ENCODE measurements at regions not wholly inside any gene's neighbourhood (a gene's known extent, or its start where the extent isn't known, plus 50 kb on each side); places are given as distances from the start of the nearest gene placed in this dataset.

DNA sequence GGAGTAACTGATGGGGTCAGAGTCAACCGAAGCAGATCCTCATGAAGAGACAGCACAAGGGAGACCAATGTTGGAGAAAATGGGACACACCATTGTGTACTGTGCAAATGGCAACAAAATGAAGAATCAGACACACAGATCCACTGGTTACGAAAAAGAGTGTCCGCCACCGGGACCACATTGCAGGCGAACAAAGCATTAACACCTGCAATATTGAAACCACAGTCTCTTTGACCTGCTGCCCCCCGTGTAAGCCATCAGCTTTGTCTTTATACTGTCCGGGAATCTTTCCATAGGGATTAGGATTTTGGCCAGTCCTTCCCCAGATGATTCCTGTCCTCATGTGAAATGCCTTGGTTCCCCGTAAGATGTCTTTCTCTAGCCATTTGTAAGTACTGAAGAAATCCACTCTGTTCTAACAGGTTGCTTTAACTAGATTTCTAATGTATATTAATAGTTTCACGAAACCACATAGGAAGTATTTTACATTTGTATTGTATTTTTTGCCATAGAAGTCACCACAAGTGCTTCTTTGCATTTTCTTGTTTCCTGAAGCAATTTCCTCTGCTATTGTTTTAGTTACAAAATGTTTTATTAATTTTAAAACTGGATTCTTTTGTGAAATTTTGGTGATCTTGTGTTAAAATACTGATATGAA lies 140.8 kb upstream of the NFE2L3 start:
- intact Hi-C loops (cut with DNase I): no loop called here
- DNase-seq: no peak
- no peak overlapping the region for H3K27ac ChIP-seq
- TF ChIP-seq, protein P1, sequence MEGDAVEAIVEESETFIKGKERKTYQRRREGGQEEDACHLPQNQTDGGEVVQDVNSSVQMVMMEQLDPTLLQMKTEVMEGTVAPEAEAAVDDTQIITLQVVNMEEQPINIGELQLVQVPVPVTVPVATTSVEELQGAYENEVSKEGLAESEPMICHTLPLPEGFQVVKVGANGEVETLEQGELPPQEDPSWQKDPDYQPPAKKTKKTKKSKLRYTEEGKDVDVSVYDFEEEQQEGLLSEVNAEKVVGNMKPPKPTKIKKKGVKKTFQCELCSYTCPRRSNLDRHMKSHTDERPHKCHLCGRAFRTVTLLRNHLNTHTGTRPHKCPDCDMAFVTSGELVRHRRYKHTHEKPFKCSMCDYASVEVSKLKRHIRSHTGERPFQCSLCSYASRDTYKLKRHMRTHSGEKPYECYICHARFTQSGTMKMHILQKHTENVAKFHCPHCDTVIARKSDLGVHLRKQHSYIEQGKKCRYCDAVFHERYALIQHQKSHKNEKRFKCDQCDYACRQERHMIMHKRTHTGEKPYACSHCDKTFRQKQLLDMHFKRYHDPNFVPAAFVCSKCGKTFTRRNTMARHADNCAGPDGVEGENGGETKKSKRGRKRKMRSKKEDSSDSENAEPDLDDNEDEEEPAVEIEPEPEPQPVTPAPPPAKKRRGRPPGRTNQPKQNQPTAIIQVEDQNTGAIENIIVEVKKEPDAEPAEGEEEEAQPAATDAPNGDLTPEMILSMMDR (IDR thresholded peaks at IDR 0.05): no peak
- H3K4me3 ChIP-seq: no peak overlapping the region
- no peaks in the 10 kb centered on the region for H3K4me1 ChIP-seq
- H3K9me3 ChIP-seq: peaks cover 0 to 7% of the 10 kb centered on the region in 2 donors
- ATAC-seq: no peak
- peaks cover 0 to 15% of the 10 kb centered on the region in 2 donors for H3K27me3 ChIP-seq
- H3K36me3 ChIP-seq: no peaks in the 10 kb centered on the region

DNA sequence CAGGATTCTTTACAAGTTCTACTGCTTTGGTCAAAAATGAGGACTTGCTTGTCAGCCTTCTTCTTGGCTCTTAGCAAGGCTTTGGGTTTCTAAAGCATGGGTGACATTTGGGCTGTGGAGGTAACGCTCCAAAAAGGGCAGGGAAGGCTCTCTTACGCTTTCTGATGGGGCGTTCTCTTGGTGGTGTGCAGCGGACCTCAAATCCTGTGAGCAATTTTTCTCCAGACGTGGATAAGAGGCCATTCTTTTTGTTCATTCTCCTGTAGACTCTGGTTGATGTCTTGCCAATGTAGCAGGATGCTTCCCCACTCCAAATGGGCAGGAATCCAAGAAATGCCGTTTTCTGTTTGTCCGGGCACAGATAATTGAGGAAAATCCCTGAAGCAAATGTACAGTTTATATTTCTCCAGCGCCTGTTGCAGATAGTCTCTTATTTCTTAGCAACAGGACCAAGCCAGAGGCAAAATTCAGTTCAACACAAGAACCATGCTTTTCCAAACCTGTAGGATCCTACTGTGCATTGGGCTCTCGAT lies 138.4 kb upstream of the NFE2L3 start:
- intact Hi-C loops (cut with DNase I): no loop called here
- no peaks in the 10 kb centered on the region for H3K36me3 ChIP-seq
- ATAC-seq (no peak), DNase-seq (no peak)
- peaks cover 0 to 12% of the 10 kb centered on the region in 2 donors for H3K9me3 ChIP-seq
- TF ChIP-seq, protein P1 (IDR thresholded peaks at IDR 0.05): no peak
- H3K4me1 ChIP-seq: no peaks in the 10 kb centered on the region
- no peak overlapping the region for H3K27ac ChIP-seq
- no peak overlapping the region for H3K4me3 ChIP-seq
- H3K27me3 ChIP-seq: peaks cover 0 to 6% of the 10 kb centered on the region in 2 donors

GRCh38 chr7:26022982-26023381 lies 129.0 kb upstream of the NFE2L3 start:
- H3K9me3 ChIP-seq: no peaks in the 10 kb centered on the region
- intact Hi-C loops (cut with DNase I): no loop called here
- no peaks in the 10 kb centered on the region for H3K27me3 ChIP-seq
- no peaks in the 10 kb centered on the region for H3K36me3 ChIP-seq
- DNase-seq (no peak), ATAC-seq (no peak)
- TF ChIP-seq, protein P1 (IDR thresholded peaks at IDR 0.05): no peak
- no peak overlapping the region for H3K27ac ChIP-seq
- no peak overlapping the region for H3K4me3 ChIP-seq
- H3K4me1 ChIP-seq: no peaks in the 10 kb centered on the region

GRCh38 chr7:26029911-26030310 lies 122.1 kb upstream of the NFE2L3 start:
- ATAC-seq: no peak
- TF ChIP-seq, protein P1 (IDR thresholded peaks at IDR 0.05): no peak
- no peak for DNase-seq
- Histone ChIP-seq H3K27me3 (no peaks in the 10 kb centered on the region), H3K4me3 (no peak overlapping the region), H3K4me1 (no peaks in the 10 kb centered on the region), H3K36me3 (no peaks in the 10 kb centered on the region), H3K9me3 (no peaks in the 10 kb centered on the region), H3K27ac (no peak overlapping the region)
- intact Hi-C loops (cut with DNase I): no loop called here

GRCh38 chr7:26034391-26034790 lies 117.6 kb upstream of the NFE2L3 start:
- Histone ChIP-seq H3K27ac (no peak overlapping the region), H3K4me3 (no peak overlapping the region), H3K36me3 (no peaks in the 10 kb centered on the region), H3K9me3 (no peaks in the 10 kb centered on the region), H3K4me1 (no peaks in the 10 kb centered on the region), H3K27me3 (peaks cover 9 to 29% of the 10 kb centered on the region in 2 donors)
- ATAC-seq: no peak
- intact Hi-C loops (cut with DNase I): no loop called here
- no peak for DNase-seq
- TF ChIP-seq, protein P1 (IDR thresholded peaks at IDR 0.05): no peak

Data from left lung (tissue), 4 donors.